ENCODE measurements at regions not wholly inside any gene's neighbourhood (a gene's known extent, or its start where the extent isn't known, plus 50 kb on each side); places are given as distances from the start of the nearest gene placed in this dataset.
"Not testable (repeated sequence)": the region's sequence is repeated elsewhere in the genome, so short reads cannot be mapped to it uniquely, and the experiment has no call there.

DNA sequence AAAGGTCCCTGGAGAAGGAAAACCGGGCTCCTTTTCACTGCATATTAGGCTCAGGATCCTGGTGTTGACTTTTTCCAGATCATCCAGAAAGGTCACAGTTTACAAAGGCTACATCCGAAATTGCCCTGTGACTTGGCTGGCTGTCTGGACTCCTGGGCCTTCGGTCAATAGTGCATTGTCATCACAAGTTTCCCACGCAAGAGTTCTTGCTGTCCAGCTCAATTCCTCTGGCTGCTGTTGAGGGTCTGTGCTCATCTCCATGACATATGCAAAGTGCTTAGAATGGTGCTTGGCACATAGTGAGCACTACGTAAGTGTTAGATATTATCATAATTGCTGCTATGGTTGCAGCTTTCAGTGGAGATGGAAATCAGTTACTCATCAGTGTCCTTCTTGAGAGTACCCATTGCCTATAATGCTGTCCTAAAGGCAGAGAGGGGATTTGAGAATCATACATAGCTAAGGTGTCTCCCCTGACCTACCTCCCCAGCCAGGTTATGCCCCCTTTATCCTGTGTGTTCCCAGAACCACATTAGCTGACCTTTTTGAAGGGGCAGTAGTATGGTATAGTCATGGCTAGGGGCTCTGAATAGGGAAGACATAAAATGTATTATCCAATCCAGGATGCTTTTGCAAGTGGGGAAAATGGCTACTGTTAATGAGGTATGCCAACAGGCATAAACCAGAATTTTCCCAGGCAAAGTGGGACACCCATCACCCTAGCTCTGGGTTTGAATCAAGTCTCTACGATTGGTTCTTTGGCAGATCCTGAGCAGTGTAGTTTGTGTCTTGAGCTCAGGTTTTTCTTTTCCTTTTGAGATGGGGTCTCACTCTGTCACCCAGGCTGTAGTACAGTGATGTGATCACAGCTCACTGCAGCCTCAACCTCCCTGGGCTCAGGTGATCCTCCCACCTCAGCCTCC lies 132.0 kb upstream of the CCND2 start:
- H3K27me3 ChIP-seq (replicated peaks; ENCODE audit: control insufficient read depth, insufficient read depth, low read length): no peaks in the 10 kb centered on the region
- no peaks in the 10 kb centered on the region for H3K36me3 ChIP-seq (ENCODE audit: control insufficient read depth, insufficient read depth, low read length)
- no peak overlapping the region for H3K4me3 ChIP-seq (replicated peaks; ENCODE audit: low read depth, low read length)
- DNase-seq (ENCODE audit: extremely low read depth, insufficient read length): no peak
- TF ChIP-seq, protein P1, sequence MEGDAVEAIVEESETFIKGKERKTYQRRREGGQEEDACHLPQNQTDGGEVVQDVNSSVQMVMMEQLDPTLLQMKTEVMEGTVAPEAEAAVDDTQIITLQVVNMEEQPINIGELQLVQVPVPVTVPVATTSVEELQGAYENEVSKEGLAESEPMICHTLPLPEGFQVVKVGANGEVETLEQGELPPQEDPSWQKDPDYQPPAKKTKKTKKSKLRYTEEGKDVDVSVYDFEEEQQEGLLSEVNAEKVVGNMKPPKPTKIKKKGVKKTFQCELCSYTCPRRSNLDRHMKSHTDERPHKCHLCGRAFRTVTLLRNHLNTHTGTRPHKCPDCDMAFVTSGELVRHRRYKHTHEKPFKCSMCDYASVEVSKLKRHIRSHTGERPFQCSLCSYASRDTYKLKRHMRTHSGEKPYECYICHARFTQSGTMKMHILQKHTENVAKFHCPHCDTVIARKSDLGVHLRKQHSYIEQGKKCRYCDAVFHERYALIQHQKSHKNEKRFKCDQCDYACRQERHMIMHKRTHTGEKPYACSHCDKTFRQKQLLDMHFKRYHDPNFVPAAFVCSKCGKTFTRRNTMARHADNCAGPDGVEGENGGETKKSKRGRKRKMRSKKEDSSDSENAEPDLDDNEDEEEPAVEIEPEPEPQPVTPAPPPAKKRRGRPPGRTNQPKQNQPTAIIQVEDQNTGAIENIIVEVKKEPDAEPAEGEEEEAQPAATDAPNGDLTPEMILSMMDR (IDR thresholded peaks at IDR 0.05; ENCODE audit: insufficient read depth, low read length, poor library complexity, severe bottlenecking): no peak

- no peaks in the 10 kb centered on the region for H3K27me3 ChIP-seq (replicated peaks; ENCODE audit: control insufficient read depth, insufficient read depth, low read length)
- DNase-seq (ENCODE audit: extremely low read depth, insufficient read length): no peak
- TF ChIP-seq, protein P1 (IDR thresholded peaks at IDR 0.05; ENCODE audit: insufficient read depth, low read length, poor library complexity, severe bottlenecking): no peak
- no peaks in the 10 kb centered on the region for H3K36me3 ChIP-seq (ENCODE audit: control insufficient read depth, insufficient read depth, low read length)
- H3K4me3 ChIP-seq (replicated peaks; ENCODE audit: low read depth, low read length): no peak overlapping the region
These were observed 132.8 kb upstream of the CCND2 start for GRCh38 chr12:4140581-4141301.

- TF ChIP-seq, protein P1 (IDR thresholded peaks at IDR 0.05; ENCODE audit: insufficient read depth, low read length, poor library complexity, severe bottlenecking): no peak
- DNase-seq (ENCODE audit: extremely low read depth, insufficient read length): no peak
- H3K27me3 ChIP-seq (replicated peaks; ENCODE audit: control insufficient read depth, insufficient read depth, low read length): no peaks in the 10 kb centered on the region
- no peaks in the 10 kb centered on the region for H3K36me3 ChIP-seq (ENCODE audit: control insufficient read depth, insufficient read depth, low read length)
- H3K4me3 ChIP-seq (replicated peaks; ENCODE audit: low read depth, low read length): no peak overlapping the region
These were observed 134.4 kb upstream of the CCND2 start for GRCh38 chr12:4139191-4139590.

DNA sequence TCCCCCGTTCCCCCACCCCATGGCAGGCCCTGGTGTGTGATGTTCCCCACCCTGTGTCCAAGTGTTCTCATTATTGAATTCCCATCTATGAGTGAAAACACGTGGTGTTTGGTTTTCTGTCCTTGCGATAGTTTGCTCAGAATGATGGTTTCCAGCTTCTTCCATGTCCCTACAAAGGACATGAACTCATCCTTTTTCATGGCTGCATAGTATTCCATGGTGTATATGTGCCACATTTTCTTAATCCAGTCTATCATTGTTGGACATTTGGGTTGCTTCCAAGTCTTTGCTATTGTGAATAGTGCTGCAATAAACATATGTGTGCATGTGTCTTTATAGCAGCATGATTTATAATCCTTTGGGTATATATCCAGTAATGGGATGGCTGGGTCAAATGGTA lies 135.0 kb upstream of the CCND2 start:
- not testable (repeated sequence) for H3K36me3 ChIP-seq (ENCODE audit: control insufficient read depth, insufficient read depth, low read length); DNase-seq (ENCODE audit: extremely low read depth, insufficient read length); H3K27me3 ChIP-seq (replicated peaks; ENCODE audit: control insufficient read depth, insufficient read depth, low read length); H3K4me3 ChIP-seq (replicated peaks; ENCODE audit: low read depth, low read length)

DNA sequence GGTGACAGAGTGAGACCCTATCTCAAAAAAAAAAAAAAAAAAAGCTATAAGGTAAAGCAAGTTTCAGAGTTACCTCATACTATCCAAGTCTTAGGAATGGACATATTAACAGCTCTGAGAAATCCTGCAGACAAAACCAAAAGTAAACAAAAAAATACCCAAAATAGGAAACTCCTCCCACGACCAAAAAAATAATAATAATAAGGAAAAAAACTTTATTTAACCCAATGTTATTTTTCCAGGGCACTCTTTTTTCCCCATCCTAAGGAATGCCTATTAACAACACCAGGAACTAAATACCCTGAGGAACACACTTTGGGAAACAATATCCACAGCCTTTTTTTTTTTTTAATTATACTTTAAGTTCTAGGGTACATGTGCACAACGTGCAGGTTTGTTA lies 135.5 kb upstream of the CCND2 start:
- no peak for DNase-seq (ENCODE audit: extremely low read depth, insufficient read length)
- Histone ChIP-seq H3K36me3 (ENCODE audit: control insufficient read depth, insufficient read depth, low read length) (no peaks in the 10 kb centered on the region), H3K27me3 (replicated peaks; ENCODE audit: control insufficient read depth, insufficient read depth, low read length) (no peaks in the 10 kb centered on the region), H3K4me3 (replicated peaks; ENCODE audit: low read depth, low read length) (no peak overlapping the region)
- TF ChIP-seq, protein P1 (IDR thresholded peaks at IDR 0.05; ENCODE audit: insufficient read depth, low read length, poor library complexity, severe bottlenecking): no peak

DNA sequence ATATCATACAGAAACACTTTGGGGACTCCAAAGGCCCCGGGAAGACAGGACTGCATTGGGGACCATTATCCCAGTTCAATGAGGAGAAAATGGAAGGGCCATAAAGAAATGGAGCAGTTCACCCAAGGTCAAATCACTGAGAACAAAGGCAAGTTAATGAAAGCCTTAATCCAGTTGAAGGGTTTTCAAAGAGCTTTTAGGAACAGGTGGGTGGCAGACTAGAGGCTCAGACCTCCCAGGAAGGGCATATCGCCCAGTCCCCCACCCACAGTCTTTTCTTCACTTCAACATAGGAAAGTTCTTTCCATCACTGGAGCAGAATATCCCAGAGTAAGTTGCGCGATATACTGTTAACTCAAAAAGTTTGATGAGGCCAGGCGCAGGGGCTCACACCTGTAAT lies 136.1 kb upstream of the CCND2 start:
- no peaks in the 10 kb centered on the region for H3K36me3 ChIP-seq (ENCODE audit: control insufficient read depth, insufficient read depth, low read length)
- TF ChIP-seq, protein P1 (IDR thresholded peaks at IDR 0.05; ENCODE audit: insufficient read depth, low read length, poor library complexity, severe bottlenecking): no peak
- no peak for DNase-seq (ENCODE audit: extremely low read depth, insufficient read length)
- H3K4me3 ChIP-seq (replicated peaks; ENCODE audit: low read depth, low read length): no peak overlapping the region
- no peaks in the 10 kb centered on the region for H3K27me3 ChIP-seq (replicated peaks; ENCODE audit: control insufficient read depth, insufficient read depth, low read length)

Data from GM06990 (cell line).